HCT116 (cell line): ENCODE measurements at regions not wholly inside any gene's neighbourhood (a gene's known extent, or its start where the extent isn't known, plus 50 kb on each side); places are given as distances from the start of the nearest gene placed in this dataset.

Experiments used
- ATF3 ChIP-seq: IDR thresholded peaks from 2 replicates; pipeline ENCODE4 v1.6.1; 2012
- CTCF ChIP-seq, 3 experiments: fragments of 200-600 bp in 1 of 3; sonication (generic) in 1 of 3; IDR thresholded peaks in 2 of 3; conservative IDR thresholded peaks in 1 of 3; 2 replicates each; pipeline ENCODE4 v1.5.1; 2012 to 2017; ENCODE audit warnings: low read depth in 2 of 3, low read length in 2 of 3, antibody characterized with exemption in 1 of 3, borderline replicate concordance in 1 of 3, control low read depth in 1 of 3, mild to moderate bottlenecking in 1 of 3, mixed read lengths in 1 of 3, mixed run types in 1 of 3, moderate library complexity in 1 of 3; ENCODE audit not compliant: insufficient read depth in 1 of 3
- POLR2A ChIP-seq: IDR thresholded peaks from 2 replicates; pipeline ENCODE4 v1.7.0; 2011; ENCODE audit warnings: borderline replicate concordance; ENCODE audit not compliant: insufficient read depth, insufficient read length; ENCODE audit errors: extremely low read depth

- no peak for TF ChIP-seq POLR2A
- TF ChIP-seq CTCF (IDR thresholded peaks at IDR 0.05 in 2 of 3, conservative IDR thresholded peaks at IDR 0.05 in 1 of 3; ENCODE audit: borderline replicate concordance in 1 of 3, insufficient read depth in 1 of 3, low read depth in 2 of 3, low read length in 2 of 3): no peak
- no peak for TF ChIP-seq ATF3
Measured at GRCh38 chr11:43124272-43124935, 187.4 kb upstream of the API5 start.
